Chondrocyte (in vitro differentiated cells): ENCODE measurements at regions not wholly inside any gene's neighbourhood (a gene's known extent, or its start where the extent isn't known, plus 50 kb on each side); places are given as distances from the start of the nearest gene placed in this dataset.

Experiments
- DNase-seq: peaks from one replicate; pipeline ENCODE4 v3.0.0; 2021; ENCODE audit warnings: mixed read lengths, low spot score
- H3K27ac Mint-ChIP-seq: one replicate; pipeline ENCODE4 v1.8.0; 2021; ENCODE audit warnings: mild to moderate bottlenecking, moderate library complexity, mixed read lengths; ENCODE audit not compliant: unreplicated experiment
- H3K27me3 Mint-ChIP-seq: 2 replicates; pipeline ENCODE4 v1.8.0; 2021; ENCODE audit warnings: low read depth, mixed read lengths
- H3K36me3 Mint-ChIP-seq: 2 replicates; pipeline ENCODE4 v1.8.0; 2021; ENCODE audit warnings: low read depth, mixed read lengths
- H3K4me1 Mint-ChIP-seq: 2 replicates; pipeline ENCODE4 v1.8.0; 2021; ENCODE audit warnings: low read depth, mild to moderate bottlenecking, mixed read lengths
- H3K4me3 Mint-ChIP-seq: one replicate; pipeline ENCODE4 v1.8.0; 2021; ENCODE audit warnings: mild to moderate bottlenecking, moderate library complexity, mixed read lengths; ENCODE audit not compliant: unreplicated experiment
- H3K9me3 Mint-ChIP-seq: 2 replicates; pipeline ENCODE4 v1.8.0; 2021; ENCODE audit warnings: low read depth, mixed read lengths
- CTCF ChIP-seq: fragments of 200-600 bp; sonication (generic); IDR thresholded peaks from 2 replicates; pipeline ENCODE4 v1.5.0; 2021; ENCODE audit warnings: antibody characterized with exemption, mild to moderate bottlenecking, moderate library complexity

GRCh38 chr9:20084125-20084524 is 295.3 kb upstream of the SLC24A2 start:
- no peaks in the 10 kb centered on the region for H3K36me3 Mint-ChIP-seq
- no peak overlapping the region for H3K4me3 Mint-ChIP-seq
- H3K4me1 Mint-ChIP-seq: no peaks in the 10 kb centered on the region
- H3K27me3 Mint-ChIP-seq: peaks cover 8% of the 10 kb centered on the region
- no peak for TF ChIP-seq CTCF
- no peak for DNase-seq
- H3K27ac Mint-ChIP-seq: no peak overlapping the region
- peaks cover 2% of the 10 kb centered on the region for H3K9me3 Mint-ChIP-seq

- no peak for TF ChIP-seq CTCF
- H3K4me1 Mint-ChIP-seq: no peaks in the 10 kb centered on the region
- no peak for DNase-seq
- H3K4me3 Mint-ChIP-seq: no peak overlapping the region
- H3K27me3 Mint-ChIP-seq: peaks cover 10% of the 10 kb centered on the region
- H3K9me3 Mint-ChIP-seq: peaks cover 2% of the 10 kb centered on the region
- peaks cover 2% of the 10 kb centered on the region for H3K36me3 Mint-ChIP-seq
- no peak overlapping the region for H3K27ac Mint-ChIP-seq
These were observed 294.6 kb upstream of the SLC24A2 start for GRCh38 chr9:20083390-20083789.

- peaks cover 11% of the 10 kb centered on the region for H3K27me3 Mint-ChIP-seq
- DNase-seq: no peak
- TF ChIP-seq CTCF: no peak
- H3K27ac Mint-ChIP-seq: no peak overlapping the region
- H3K9me3 Mint-ChIP-seq: peaks cover 2% of the 10 kb centered on the region
- no peaks in the 10 kb centered on the region for H3K4me1 Mint-ChIP-seq
- H3K36me3 Mint-ChIP-seq: peaks cover 2% of the 10 kb centered on the region
- no peak overlapping the region for H3K4me3 Mint-ChIP-seq
These were observed 294.0 kb upstream of the SLC24A2 start for GRCh38 chr9:20082831-20083230.

- Mint-ChIP-seq H3K4me3 (no peak overlapping the region), H3K4me1 (no peaks in the 10 kb centered on the region), H3K27me3 (peaks cover 12% of the 10 kb centered on the region), H3K9me3 (peaks cover 2% of the 10 kb centered on the region), H3K36me3 (peaks cover 2% of the 10 kb centered on the region), H3K27ac (no peak overlapping the region)
- no peak for TF ChIP-seq CTCF
- no peak for DNase-seq
These were observed 293.6 kb upstream of the SLC24A2 start for GRCh38 chr9:20082406-20082805.

GRCh38 chr9:20078246-20078645 is 289.4 kb upstream of the SLC24A2 start:
- Mint-ChIP-seq H3K27ac (no peak overlapping the region), H3K4me3 (no peak overlapping the region), H3K9me3 (peaks cover 2% of the 10 kb centered on the region), H3K27me3 (peaks cover 11% of the 10 kb centered on the region), H3K36me3 (peaks cover 2% of the 10 kb centered on the region), H3K4me1 (no peaks in the 10 kb centered on the region)
- no peak for DNase-seq
- TF ChIP-seq CTCF: no peak
